OCI-LY3 (cell line): ENCODE measurements at regions not wholly inside any gene's neighbourhood (a gene's known extent, or its start where the extent isn't known, plus 50 kb on each side); places are given as distances from the start of the nearest gene placed in this dataset.

Experiments
- CTCF ChIP-seq: fragments of 200-600, 300-600 bp; sonication (generic); IDR thresholded peaks from 2 replicates; pipeline ENCODE4 v1.5.1; 2014; ENCODE audit warnings: antibody characterized with exemption, low read length, low read depth
- EZH2phosphoT487 ChIP-seq: fragments of 200-600 bp; shearing (Covaris generic); IDR thresholded peaks from 2 replicates; pipeline ENCODE4 v1.6.1; 2018; ENCODE audit warnings: antibody characterized with exemption, mixed run types, low read depth

GRCh38 chrX:114268643-114269042, 315.2 kb upstream of the HTR2C start:
- TF ChIP-seq CTCF (no peak), EZH2phosphoT487 (no peak)
